BJ (cell line): ENCODE measurements at regions not wholly inside any gene's neighbourhood (a gene's known extent, or its start where the extent isn't known, plus 50 kb on each side); places are given as distances from the start of the nearest gene placed in this dataset.

Experiments used
- CTCF ChIA-PET: fragments of 350-600 bp; formaldehyde crosslinking; extraction: SDS; loops from one replicate; lab custom pipeline; 2021; ENCODE audit warnings: antibody characterized with exemption, inconsistent platforms; lab: Yijun Ruan, JAX
- POLR2A ChIA-PET: fragments of 300-600 bp; sonication (Branson Sonifier 250); formaldehyde crosslinking; extraction: SDS; loops from one replicate; lab custom pipeline; 2021; ENCODE audit warnings: antibody characterized with exemption; lab: Charles Lee
- DNase-seq: peaks from one replicate; pipeline ENCODE4 v3.0.0-alpha.2; 2011; ENCODE audit warnings: low read depth
- H3K27me3 ChIP-seq: 2 replicates; pipeline ENCODE4 v1.6.0; 2011; ENCODE audit warnings: low read length; ENCODE audit not compliant: control insufficient read depth, insufficient read depth
- H3K36me3 ChIP-seq: 2 replicates; pipeline ENCODE4 v1.5.1; 2011; ENCODE audit warnings: low read length; ENCODE audit not compliant: control insufficient read depth, insufficient read depth
- H3K4me3 ChIP-seq: 2 replicates; pipeline ENCODE4 v1.5.1; 2011; ENCODE audit warnings: low read depth, mild to moderate bottlenecking, control low read depth, low read length
- TF ChIP-seq, protein P1 (sequence below): IDR thresholded peaks from 2 replicates; pipeline ENCODE4 v1.5.1; 2011; ENCODE audit warnings: low read depth, mild to moderate bottlenecking, control low read depth, inconsistent platforms, low read length, moderate library complexity; ENCODE audit not compliant: insufficient read depth

DNA sequence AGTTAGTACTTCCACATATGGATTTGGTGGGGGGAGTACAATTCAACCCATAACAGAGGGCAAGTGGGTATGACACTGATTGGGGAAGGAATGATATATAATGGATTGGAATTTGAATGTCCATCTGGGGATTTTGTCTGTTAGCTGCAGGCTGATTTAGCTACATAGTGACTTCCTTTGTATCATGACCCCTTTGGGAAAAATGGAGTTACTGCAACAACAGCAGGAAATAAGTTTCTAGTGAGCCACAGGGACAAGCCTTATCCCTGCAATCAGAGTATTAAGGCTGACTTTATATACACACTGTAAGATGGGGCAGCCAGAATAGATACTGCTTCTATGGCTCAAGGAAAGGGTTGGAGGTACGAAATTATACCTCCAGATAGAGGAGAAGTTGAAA is 404.4 kb upstream of the MEIS1 start:
- ChIA-PET POLR2A (no interaction called here), CTCF (interaction anchor here (0.7 to 1.1 kb wide), 2 partner anchors 8 to 9 kb away, joined by 3 read pairs; no protein-coding TSS in a partner anchor)
- DNase-seq = no peak
- no peaks in the 10 kb centered on the region for H3K36me3 ChIP-seq
- TF ChIP-seq, protein P1, sequence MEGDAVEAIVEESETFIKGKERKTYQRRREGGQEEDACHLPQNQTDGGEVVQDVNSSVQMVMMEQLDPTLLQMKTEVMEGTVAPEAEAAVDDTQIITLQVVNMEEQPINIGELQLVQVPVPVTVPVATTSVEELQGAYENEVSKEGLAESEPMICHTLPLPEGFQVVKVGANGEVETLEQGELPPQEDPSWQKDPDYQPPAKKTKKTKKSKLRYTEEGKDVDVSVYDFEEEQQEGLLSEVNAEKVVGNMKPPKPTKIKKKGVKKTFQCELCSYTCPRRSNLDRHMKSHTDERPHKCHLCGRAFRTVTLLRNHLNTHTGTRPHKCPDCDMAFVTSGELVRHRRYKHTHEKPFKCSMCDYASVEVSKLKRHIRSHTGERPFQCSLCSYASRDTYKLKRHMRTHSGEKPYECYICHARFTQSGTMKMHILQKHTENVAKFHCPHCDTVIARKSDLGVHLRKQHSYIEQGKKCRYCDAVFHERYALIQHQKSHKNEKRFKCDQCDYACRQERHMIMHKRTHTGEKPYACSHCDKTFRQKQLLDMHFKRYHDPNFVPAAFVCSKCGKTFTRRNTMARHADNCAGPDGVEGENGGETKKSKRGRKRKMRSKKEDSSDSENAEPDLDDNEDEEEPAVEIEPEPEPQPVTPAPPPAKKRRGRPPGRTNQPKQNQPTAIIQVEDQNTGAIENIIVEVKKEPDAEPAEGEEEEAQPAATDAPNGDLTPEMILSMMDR = peak; percentile 6; the same call in 1 of the 2 replicates
- H3K4me3 ChIP-seq = no peak overlapping the region
- peaks cover 1% of the 10 kb centered on the region; the same call in 1 of the 2 replicates for H3K27me3 ChIP-seq

GRCh38 chr2:66024391-66024790 is 410.5 kb upstream of the MEIS1 start:
- ChIA-PET CTCF (no interaction called here), POLR2A (no interaction called here)
- DNase-seq = no peak
- Histone ChIP-seq H3K36me3 (no peaks in the 10 kb centered on the region), H3K4me3 (no peak overlapping the region), H3K27me3 (no peaks in the 10 kb centered on the region)
- TF ChIP-seq, protein P1 = no peak

- no peak for DNase-seq
- Histone ChIP-seq H3K4me3 (no peak overlapping the region), H3K27me3 (no peaks in the 10 kb centered on the region), H3K36me3 (no peaks in the 10 kb centered on the region)
- ChIA-PET POLR2A (no interaction called here), CTCF (no interaction called here)
- TF ChIP-seq, protein P1 = no peak
These were observed 413.6 kb upstream of the MEIS1 start for GRCh38 chr2:66021296-66021695.

- Histone ChIP-seq H3K36me3 (no peaks in the 10 kb centered on the region), H3K4me3 (no peak overlapping the region), H3K27me3 (no peaks in the 10 kb centered on the region)
- CTCF ChIA-PET = no interaction called here
- TF ChIP-seq, protein P1 = no peak
- no peak for DNase-seq
- POLR2A ChIA-PET = no interaction called here
These were observed 417.2 kb upstream of the MEIS1 start for GRCh38 chr2:66017763-66018162.

- Histone ChIP-seq H3K27me3 (no peaks in the 10 kb centered on the region), H3K4me3 (no peak overlapping the region), H3K36me3 (no peaks in the 10 kb centered on the region)
- TF ChIP-seq, protein P1 = no peak
- POLR2A ChIA-PET = no interaction called here
- CTCF ChIA-PET = no interaction called here
- DNase-seq = no peak
These were observed 420.5 kb upstream of the MEIS1 start for GRCh38 chr2:66014450-66014849.
